ENCODE measurements at regions not wholly inside any gene's neighbourhood (a gene's known extent, or its start where the extent isn't known, plus 50 kb on each side); places are given as distances from the start of the nearest gene placed in this dataset.

DNA sequence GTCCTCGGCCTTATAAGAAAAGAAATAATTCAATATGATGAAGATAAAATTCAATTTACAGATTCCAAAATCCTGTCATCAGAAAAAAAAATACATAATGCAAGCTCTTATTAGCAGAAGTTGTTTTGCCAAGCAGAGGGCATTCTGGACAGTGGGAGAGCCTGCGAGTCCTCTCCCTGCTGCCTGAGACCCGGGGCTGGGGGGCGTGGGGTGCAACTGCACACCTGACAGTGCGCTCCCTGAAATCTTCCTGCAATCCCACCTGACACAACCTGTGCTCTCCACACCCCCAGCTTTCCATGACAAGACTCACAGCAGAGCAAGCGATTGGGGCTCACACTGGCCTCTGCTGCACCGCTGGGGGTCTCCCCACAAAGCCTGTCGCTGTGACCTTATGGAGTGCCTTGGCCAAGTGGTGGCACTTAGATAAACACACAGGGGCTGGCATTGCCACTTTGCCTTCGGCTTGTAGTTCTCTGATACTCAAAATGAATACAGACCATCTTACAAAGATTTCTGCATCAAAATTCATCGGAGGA, 130.3 kb upstream of the PDE10A start:
- TF ChIP-seq, protein P1, sequence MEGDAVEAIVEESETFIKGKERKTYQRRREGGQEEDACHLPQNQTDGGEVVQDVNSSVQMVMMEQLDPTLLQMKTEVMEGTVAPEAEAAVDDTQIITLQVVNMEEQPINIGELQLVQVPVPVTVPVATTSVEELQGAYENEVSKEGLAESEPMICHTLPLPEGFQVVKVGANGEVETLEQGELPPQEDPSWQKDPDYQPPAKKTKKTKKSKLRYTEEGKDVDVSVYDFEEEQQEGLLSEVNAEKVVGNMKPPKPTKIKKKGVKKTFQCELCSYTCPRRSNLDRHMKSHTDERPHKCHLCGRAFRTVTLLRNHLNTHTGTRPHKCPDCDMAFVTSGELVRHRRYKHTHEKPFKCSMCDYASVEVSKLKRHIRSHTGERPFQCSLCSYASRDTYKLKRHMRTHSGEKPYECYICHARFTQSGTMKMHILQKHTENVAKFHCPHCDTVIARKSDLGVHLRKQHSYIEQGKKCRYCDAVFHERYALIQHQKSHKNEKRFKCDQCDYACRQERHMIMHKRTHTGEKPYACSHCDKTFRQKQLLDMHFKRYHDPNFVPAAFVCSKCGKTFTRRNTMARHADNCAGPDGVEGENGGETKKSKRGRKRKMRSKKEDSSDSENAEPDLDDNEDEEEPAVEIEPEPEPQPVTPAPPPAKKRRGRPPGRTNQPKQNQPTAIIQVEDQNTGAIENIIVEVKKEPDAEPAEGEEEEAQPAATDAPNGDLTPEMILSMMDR (conservative IDR thresholded peaks at IDR 0.05; ENCODE audit: low read length), result no peak
- TF ChIP-seq EZH2phosphoT487 (IDR thresholded peaks at IDR 0.05; ENCODE audit: borderline replicate concordance), result no peak
